Activated CD4-positive, alpha-beta T cell treated with anti-CD3 and anti-CD28 coated beads, Interleukin-2, Interleukin-4, amounts not matched to agents 100 ng/mL and 50 ng/mL, durations not matched to agents 16 hours and 8 hours (primary cell): ENCODE measurements at regions not wholly inside any gene's neighbourhood (a gene's known extent, or its start where the extent isn't known, plus 50 kb on each side); places are given as distances from the start of the nearest gene placed in this dataset.

Experiments used
- DNase-seq: peaks from one replicate; pipeline ENCODE4 v3.0.0-alpha.2; 2020; ENCODE audit warnings: low spot score

DNA sequence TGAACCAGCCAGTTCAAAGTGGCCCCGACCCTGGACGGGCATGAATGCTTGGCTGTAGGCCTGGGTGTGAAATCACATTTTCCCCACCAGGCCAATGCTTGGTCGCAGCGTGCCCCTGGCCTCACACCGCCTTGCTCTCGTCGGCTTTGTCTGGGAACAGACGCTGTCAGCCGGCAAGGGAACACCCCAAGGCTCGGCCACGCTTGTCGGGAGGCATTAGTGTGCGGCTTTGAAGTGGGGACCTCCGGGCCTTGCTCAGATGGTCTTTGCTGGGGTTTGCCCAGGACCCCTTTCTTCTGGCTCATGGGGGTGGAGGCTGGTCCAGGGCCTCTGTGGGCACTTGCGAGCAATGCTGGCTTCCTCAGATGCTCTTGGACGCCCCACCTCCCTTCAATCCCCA, 79.1 kb downstream of the INHBB start:
- DNase-seq = no peak

DNA sequence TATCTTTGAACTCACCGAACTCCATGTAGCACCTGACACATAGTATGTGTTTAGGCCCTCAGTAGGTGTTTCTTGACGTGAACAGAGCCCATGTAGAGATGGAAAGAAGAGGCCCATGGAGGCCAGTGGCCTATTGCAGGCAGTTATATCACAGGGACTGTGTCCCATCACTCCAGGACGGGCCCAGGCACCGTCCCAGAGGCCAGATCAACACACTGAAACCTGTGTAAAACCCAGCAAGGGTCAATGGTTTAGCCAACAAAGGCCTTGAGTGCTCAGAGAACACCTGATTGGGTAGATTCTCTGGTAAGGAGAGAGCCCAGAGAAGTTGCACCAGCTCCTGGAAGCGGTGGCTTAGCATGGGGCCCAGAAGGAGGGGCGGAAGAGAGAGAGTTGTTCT, 82.8 kb downstream of the INHBB start:
- DNase-seq = no peak

DNA sequence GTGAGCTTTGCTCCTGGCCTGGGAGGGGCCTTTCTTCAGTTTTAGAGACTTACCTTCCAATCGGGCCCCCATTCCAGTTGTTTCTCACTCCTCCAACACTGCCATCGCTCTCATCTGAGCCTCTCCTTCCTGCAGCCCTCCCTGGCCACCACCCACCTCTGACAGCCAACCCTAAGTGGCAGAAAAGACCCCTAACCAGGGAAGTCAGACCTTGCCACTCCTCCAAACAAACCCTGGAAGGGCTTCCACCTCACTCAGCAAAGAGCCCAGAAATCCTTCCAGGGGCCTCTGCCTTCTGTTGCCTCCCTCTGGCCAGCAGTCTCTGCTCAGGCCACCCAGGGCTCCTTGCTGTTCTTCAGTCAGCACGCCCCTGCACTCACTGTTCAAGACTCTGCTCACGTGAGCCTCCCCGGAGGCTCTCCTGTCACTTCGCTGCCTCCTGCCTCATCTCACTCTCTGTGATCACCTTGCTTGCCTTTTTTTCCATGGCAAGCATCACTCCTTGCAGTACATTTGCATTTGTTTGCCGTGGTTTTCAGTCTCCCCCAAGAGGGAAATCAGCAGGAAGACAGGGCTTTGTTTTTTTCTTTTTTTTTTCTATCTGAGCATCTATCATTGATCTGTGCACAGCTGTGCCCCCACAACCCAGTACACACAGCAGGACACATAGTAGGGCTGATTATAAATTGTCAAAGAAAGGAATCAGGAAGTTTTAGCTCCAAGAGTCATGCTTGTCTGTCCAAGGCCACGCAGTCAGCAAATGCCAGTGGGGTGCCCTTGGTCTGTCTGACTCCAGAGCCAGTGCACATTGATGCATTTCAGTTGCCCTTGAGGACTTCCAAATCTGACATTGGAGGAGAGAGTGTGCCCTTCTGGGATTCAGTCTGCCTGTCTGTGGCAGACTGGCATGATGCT, 83.9 kb downstream of the INHBB start:
- DNase-seq = no peak

DNA sequence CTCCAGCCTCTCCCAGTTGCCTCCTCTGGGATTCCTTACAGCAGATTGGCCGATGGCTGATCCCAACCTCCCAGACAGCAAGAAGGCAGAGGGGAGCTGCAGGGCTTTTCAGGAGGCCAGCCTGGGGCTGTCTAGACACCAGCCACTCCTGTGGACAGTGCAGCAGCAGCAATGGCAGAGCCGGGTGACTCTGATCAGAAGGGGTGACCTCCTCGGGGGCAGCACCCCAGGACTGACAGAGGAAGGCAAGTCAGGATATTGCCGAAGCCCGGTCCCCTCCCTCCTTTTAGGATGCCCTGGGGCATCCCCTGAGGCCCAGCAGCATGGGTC, 84.5 kb downstream of the INHBB start:
- no peak for DNase-seq

DNA sequence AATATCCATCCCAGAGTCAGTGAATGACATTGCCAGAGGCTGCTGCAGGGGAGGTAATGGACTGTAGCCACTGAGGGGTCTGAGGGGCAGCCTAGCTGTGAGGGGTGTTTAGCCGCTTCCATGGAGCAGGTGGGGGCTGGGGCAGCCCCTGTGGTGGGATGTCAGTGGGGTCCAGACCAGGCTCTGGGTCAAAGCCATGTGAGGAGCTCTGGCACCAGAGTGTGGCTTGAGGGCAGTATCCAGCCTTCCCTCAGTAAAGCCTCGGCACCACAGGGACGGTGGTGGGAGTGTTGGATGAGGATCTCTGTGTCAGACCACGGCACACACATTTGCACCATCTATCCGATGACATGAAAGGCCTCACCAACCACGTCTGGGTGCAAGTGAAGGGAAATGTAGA, 85.0 kb downstream of the INHBB start:
- DNase-seq = no peak

DNA sequence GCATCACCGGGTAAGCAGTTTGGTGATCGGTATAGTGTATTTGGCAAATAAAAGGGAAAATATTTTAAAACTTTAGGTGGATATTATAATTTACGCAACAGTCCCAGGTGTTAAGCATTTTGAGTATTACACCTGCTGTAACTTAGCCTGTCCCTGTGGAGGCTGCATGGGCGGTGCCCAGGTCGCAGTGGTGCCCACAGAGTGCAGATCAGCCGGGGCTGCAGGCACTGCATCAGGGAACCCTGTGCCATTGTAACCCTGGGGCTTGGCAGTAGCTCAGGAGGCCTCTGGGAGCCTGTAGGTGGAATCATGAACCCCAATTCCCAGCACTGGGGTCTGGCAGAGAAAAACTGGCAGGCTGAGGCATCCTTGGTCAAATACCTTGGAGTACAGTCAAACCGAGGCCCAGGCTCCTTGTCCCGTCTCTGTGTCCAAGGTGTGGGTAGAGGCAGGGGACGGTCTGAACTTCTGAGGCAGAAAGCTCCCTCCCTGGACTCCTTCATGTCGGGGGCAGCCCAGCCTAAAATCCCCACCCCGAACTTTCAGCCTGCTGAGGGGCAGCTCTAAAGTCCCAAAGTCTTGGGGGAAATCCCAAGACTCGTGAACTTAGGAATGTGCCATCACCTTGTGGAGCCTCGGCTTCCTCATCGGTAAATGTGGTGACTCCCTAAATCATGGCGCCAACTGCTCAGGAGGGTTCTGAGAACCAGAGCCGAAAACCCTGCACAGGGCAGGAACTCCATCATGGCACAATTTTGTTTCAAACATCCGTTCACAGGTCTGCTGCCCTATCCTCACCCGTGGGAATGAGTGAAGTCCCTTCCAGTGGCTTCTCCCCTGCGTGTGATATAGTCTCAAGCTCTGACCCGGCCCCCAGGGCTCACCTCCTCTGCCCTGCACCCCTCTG, 85.7 kb downstream of the INHBB start:
- no peak for DNase-seq

DNA sequence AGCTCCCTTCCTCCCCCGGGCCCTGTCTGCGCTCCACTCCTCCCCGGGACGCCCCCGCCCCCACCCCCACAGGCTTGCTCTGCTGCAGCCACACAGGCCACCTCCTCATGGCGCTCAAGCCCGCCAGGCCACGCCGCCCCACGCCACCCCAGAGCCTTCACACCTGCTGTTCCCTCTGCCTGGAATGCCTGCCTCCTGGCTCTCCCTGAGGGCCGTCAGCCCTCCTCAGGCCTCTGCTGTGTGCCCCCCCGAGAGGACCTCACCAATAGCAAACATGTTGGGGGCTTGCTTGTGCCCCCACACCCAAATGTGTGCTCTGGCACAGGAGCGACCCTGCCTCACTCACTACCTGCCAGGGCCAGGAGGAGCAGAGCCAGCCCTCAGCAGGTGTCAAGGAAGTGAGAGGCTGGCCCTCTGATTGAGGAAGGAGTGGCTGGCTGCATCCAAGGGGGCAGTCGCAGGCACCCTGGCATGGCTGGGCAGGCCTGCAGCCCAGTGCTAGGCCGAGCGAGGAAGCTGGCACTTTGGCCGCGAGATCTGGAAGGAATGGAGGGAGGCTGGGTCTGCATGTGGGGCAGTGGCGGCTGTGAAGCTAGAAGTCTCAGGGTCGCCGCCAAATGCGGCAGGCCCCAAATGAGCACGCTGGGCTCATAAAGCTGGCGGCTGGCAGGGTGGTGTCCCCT, 86.5 kb downstream of the INHBB start:
- no peak for DNase-seq

DNA sequence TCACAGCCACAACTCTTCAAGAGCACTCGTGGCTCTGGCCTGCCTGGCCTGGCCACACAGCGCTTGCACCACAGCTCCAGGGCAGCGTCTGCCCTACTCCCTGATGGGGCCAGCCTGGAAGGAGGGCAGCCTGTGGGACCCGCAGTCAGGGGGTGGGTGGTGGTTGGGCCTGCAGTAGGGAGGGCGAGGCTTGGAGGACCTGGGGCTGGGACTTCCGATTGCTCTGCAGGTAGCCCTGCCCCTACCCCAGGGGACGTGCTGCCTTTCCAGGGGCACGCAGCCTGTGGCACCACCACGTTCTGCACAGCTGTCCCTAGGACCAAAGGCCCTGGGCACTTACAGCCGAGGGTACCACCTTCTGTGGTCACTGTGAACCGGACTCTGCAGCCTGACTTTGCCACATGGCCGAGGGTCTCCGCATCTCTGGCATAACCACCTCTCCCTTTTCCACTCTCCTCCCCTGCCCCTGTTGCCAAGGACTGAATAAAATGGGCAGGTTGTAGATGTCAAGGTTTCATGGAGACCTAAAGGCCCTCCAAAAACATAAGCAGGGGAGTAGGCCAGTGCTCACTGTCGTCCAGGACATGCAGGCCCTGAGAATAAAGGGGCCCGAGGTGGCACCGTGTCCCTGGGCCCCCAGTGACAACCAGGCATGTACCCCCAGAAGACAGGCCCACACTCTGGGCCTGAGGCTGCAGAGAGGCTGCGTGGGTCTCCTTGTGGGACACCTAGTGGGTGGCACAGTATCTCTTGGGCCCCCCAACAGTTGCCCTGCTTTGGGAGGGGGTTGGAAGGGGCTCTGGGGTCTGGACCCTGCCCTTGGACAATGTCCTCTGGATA, 87.3 kb downstream of the INHBB start:
- DNase-seq = no peak

DNA sequence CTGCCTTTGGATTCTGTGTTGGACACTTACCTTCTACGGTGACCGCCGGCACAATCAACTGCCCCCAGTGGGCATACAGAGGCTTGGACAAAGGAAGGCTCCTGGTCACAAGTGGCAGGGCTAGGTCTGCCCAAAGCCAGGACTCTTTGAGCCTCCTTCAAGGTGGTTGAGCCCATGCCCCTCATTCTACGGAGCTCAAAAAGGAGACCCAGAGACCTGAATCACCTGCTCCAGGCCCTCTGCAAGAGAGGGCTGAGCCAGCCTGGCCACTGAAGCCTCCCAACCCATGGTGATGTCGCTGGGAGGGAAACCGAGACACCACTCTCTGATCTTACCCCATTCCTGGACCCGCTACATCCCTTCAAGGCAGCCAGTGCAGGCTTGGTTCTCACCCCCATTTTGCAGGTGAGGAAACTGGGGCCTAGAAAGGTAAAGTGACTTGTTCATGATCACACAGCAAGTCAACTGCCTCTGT, 87.9 kb downstream of the INHBB start:
- DNase-seq = no peak

DNA sequence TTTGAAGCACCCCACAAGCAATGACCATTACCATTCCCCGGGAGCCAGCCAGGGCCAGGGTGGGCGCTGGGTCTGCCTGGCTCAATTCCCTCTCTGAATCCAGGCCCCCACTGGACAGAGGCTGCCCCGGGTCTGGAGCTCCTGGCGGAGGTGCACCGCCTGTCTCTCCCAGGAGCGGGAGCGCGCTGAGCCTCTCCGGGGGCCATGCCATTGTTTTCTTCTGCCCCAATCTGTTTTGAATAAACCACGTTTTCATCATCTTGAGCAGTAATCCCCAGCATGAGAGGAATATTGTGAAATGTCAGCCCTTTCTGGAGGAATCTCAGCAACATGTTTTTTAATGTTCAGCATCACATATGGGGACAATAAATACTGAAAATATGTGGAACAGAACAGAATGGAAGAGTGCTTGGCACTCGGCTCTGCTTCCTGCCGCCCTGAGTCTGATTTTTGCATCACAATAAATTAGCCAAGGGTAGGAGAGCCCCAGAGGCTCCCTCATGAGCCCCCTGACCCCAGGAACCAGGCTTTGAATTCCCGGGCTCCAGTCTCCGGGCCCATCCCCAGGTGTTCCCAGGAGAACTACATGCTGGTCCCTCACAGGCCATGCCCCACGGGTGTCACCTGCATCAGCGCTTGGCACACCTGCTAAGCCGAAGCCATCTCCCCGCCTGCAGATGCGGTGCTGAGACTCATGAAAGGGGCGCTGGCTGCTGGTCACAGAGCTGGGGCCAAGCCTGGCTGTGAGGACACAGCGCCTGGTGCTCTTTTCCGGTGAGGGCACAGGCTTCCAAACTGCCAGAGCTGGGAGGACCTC, 88.8 kb downstream of the INHBB start:
- DNase-seq = no peak

DNA sequence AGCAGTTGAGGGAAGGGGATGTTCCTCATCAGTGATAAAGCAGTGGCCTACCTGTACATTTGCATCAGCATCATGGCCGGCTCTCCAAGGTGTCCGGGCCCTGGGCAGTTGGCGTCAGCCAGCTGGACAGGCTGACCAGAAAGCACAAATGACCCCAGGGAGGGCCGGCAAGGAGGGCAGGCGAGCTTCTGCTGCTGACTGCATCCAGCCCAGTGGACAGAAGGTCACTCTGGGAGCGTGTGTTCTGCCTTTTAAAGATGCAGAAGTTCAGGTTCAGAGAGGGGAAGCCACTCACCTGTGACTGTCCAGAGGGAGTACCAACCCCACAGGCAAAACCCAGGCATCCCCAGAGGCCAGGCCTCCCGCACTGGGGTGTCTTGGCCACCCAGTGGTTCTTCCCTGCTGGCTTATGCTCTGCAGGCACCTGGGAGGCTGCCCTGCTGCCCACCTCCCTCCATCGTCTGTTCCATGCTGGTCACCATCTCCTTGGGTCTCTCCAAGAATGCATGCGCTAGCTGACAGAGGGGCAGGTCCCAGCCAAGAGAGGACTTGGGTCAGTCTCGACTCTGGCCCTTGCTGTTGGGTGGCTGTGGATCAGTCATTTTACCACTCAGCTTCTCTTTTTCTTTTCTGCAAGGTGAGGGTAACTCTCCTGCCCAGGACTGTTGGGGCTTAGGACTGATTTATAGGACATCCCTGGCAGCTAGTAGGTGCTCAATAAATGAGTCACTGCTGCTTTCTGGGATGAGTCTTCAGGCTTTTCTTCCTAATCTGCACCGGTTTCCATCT, 89.9 kb downstream of the INHBB start:
- no peak for DNase-seq

DNA sequence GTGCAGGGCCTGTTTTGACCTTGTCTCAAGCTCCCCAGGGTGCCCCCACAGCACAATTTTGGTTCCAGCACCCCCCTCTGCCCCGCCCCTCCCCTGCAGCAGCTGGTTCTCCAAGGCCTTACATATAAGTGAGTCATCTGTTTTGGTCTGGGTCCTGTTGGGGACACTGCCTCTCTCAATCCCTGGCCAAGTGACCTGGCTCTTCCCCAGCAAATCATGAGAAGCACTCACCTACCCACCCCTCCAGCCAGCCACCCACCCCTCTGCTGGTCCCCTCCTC, 90.5 kb downstream of the INHBB start:
- no peak for DNase-seq

DNA sequence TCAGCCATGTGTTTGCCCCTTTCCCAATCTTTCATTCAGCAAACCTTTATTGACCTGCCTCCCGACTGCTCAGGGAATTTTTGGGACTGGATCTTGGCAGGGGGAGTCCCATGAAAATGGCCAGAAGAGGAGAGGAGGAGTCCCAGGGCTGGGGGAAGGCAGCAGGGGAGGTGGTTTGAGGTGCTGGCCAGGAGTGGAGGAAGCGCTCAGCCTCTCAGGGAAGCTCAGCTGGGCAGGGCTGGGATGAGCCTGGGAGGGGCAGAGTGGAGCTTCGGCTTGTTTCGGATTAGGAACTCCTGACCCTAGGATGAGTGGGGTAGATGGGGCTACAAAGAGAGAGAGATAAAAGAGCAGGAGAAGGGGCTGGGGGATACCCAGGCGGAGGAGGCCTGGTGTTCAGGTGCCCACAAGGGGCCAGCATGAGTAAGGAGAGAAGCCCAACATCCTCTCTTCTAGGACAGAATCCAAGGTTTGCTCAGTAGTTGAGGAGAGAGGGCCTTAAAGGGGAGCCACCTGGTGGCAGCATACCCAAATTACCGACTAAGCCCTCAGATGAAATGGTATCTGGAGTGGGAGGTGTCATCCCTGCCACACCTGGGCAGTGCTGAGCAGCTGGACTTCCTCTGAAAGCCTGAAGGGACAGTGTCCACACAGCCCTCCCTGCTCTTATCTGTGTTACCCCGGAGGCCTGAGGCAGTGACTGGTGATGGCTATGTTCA, 91.1 kb downstream of the INHBB start:
- peak; percentile 30 for DNase-seq

DNA sequence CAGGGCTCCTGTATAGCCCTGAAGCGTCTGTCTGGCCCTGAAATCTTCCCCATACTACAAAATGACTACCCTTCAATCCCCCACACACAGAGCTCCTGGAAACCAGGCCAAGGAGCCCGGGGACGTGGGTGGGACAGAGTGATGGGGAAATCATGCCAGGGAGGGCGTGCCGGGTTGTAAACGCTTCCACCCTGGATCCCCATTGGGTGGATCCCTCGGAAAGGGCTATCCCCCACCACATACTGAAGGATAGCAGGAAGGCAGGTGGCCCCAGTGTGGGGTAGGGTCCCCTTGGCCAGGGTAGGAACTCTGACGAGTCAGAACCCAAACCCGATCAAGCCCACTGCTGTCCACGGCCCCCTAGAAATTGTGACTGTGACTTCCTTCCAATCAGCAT, 91.7 kb downstream of the INHBB start:
- no peak for DNase-seq

DNA sequence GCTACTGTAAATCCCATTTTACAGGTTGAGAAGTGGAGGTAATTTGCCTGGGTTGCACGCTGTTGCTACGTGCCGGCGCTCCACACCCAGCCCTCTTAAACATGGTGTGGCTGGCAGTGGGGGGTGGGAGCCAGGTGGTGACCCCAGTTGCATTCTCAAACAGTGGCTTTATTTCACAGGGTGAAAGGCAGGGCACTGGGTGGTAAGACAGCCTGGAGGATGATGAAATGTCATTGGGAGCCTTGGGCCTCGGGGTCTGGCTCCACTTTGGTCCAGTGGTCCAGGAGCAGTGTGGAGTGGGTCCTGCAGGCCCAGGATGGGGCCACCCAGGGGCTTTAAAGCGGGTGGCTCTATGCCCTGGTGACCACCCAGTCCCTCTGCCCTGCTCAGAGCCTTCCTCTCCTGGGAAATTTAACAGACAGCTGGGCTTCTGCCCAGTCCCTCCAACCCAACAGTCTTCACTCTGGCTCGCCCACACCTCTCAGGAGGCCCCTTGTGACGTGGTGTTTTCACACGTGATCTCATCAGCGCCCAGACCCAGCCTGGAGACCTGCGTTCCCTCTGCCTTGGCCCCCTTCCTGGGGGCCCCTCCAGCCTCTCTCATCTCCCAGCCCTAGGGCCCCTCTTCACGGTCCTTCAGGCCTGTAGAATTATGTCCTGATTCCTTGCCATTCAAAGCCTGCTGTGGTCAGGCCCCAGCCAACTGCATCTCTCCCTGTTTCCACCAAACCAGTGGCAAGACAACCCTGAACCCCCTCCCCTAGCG, 92.5 kb downstream of the INHBB start:
- DNase-seq = no peak

DNA sequence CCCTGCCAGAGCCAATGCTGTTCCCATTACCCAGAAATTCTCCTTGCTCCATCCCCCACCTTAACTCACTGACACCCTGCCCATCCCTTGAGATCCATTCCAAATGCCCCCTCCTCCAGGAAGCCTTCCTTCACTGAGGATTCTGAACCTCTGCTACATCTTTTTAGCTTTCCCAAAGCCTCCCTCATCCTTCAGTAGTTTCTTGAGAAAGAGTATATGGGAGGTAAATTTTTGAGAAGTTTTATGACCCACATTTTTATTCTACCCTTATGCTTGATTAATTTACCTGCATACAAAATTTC, 93.1 kb downstream of the INHBB start:
- no peak for DNase-seq

DNA sequence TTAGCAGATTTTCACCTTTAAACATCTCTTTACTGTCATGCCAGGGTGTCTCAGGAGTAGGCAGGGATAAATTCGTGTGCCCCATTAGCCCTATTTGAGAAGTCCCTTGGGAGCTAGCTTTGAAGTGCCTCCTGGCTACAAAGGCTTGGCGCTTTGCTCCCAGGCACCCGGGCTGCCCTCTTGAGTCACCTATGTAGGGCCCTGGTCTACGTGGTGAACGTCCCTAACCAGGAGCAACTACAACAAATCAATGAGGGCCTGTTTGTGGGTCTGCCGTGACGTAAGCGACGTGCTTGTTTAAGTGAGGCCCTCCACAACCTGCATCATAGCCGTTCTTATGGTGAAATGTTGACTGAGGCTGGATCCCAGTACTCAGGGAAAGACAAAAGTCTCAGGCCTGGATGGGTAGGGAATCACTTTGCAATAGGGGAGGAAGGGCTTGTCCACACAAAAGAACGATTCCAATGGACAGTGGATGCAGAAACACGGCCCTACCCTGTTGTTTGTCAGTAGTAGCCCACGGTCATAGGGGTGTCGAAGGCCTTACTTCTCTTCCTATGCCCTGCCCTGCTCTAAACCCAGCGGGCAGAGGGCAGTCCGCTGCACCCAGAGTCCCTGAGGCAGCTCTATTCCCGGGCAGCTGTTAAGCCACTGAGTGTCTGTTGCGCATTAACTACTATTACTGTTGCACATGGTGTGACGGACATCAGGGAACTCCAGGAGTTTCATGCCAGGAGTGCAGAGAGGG, 93.9 kb downstream of the INHBB start:
- DNase-seq = no peak
